Fibroblast of skin of abdomen (primary cell): ENCODE measurements at regions not wholly inside any gene's neighbourhood (a gene's known extent, or its start where the extent isn't known, plus 50 kb on each side); places are given as distances from the start of the nearest gene placed in this dataset.
"Not testable (repeated sequence)": the region's sequence is repeated elsewhere in the genome, so short reads cannot be mapped to it uniquely, and the experiment has no call there.

Source experiments
- DNase-seq: peaks from one replicate; pipeline ENCODE4 v3.0.0-alpha.2; 2013

DNA sequence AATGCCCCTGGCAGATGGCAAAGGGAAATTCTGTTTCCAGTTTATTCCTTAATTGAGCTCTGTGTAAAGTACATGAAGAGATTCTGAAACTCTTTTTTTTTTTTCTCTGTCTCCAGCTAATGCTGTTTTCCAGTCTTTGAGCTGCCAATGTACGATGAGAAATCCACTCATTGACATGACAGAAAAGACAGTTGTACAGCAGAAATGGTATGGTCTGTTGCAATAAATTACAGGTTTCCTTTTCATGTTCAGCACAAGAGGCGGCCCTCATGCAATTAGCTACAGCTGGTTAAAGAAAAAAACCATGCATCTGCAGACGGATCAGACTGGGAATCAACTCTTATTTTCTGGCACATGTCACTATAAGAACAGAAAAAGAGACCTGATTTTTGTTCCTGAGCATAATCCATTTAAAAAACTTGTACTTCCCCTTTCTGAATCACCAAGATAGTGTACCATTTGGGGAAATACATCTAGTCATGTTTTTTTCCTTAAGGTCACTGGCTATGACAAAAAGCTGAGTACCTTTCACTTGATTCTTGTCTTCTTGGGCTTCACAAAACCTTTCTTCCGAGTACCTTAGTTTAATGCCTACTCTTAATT lies 289.8 kb upstream of the PREP start:
- peak; percentile 14 for DNase-seq

DNA sequence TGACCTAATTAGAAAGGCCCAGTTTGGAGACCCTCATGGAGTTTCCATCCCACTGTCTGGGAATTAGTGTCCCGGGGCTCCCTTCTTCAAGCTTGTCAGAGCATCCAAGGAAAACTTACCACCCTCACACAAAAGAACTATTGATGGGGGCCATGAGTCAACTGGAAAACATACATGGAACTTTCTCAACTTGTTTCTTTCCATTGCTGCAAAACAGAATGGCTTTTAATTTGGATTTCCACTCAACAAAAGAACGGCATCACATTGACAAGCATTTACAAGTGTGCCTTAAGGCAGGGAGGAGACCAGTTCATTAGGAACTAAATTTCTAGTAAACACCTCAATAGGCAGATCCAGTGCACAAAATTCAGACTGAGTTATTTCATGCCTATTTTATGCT lies 289.1 kb upstream of the PREP start:
- no peak for DNase-seq

DNA sequence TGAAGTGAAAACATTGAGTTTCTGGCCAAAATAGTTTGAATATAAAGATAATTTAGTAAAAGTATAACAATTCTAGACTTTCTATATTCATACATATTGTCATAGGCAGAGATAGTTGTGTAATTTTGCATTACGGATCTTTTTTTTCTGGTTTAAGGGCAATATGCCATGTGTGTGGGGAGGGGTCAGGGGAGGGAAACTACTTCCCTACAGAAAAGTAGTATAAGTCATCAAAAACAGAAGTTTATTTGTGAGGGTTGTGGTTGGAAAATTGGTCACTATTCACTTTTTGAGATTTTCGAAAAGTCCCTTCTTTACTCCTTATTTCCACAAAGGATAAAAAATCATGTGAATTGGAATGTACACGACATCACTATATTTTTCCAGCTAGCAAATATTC lies 288.2 kb upstream of the PREP start:
- no peak for DNase-seq

DNA sequence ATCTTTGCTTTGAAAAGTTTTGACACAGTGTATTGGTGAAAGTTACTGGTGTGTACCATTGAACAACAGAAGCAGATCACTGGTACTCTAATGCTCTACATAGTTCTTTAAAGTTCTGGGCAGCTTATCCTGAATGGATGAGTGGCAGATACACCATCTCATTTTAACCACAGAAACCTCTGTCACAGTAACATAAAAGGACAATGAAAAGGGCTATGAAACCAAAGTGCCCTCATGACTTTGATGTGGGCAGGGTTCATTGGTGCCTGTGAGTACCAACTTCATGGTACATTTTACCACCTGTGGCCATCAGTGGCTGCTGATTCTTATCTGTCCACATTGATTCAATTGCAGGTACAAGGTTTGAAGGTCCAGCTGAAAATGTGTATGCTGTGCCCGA lies 285.7 kb upstream of the PREP start:
- no peak for DNase-seq

DNA sequence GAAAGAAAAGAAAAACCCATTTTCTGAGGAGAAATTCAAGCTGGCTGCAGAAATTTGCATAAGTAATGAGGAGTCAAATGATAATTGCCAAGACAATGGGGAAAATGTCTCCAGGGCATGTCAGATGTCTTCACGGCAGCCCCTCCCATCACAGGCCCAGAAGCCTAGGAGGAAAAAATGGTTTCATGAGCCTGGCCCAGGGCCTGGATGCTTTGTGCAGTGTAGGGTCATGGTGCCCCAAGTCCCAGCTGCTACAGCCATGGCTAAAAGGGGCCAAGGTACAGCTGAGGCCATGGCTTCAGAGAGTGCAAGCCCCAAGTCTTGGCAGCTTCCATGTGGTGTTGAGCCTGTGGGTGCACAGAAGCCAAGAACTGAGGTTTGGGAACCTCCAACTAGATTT lies 283.9 kb upstream of the PREP start:
- DNase-seq = not testable (repeated sequence)

DNA sequence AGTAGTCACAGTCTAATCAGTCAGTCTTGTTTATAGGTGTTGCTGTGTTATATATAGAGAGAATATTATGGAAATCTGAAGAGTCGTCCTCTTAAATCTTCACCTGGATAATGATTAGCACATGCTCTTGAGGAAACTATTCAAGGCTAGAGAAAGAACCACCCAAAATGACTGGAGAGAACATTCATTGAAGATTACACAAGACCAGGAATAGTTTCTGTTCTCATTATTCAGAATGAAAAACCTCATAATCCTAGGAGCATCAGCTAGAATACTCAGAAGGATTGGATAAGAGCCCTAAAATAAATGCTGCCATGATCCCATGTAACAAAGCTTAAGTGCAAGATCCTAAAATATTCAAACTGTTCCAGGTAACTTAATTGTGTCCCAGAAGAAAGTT lies 278.2 kb upstream of the PREP start:
- no peak for DNase-seq

DNA sequence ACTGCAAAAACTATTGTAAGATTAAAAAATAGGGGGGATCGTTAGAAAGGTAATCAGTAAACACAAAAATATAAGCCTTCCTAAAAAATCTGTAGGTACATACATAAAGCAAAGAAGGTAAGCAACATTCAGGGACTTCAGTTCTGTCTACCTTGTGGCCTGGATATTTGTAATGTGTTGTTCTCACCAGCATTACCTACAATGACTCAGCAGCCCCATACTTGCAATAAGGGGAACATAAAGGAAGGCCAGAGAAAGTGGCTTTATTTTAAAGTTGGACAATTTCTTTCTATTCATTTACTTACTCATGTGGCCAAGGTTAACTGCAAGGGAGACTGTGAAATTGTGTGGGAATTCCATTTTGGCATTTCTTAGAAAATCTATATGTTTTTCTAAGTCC lies 277.2 kb upstream of the PREP start:
- DNase-seq = no peak

DNA sequence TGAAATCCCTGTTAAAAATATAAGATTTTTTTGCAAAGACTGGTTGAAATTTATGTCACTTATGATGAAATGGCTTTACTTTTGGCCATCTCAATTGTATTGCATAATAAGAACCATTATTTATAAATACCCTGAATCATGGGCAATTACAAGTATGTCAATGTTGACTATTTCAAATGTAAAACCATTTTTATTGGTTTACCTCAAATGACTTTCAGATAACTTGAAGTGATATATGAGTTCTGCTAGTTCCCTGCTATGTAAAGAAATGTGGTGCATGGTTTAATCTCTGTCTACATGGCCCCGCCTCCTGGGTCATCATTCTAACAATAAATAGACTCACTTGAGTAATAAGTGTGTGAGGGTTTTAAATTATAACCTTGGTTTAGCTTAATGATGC lies 275.6 kb upstream of the PREP start:
- DNase-seq = peak; percentile 59

DNA sequence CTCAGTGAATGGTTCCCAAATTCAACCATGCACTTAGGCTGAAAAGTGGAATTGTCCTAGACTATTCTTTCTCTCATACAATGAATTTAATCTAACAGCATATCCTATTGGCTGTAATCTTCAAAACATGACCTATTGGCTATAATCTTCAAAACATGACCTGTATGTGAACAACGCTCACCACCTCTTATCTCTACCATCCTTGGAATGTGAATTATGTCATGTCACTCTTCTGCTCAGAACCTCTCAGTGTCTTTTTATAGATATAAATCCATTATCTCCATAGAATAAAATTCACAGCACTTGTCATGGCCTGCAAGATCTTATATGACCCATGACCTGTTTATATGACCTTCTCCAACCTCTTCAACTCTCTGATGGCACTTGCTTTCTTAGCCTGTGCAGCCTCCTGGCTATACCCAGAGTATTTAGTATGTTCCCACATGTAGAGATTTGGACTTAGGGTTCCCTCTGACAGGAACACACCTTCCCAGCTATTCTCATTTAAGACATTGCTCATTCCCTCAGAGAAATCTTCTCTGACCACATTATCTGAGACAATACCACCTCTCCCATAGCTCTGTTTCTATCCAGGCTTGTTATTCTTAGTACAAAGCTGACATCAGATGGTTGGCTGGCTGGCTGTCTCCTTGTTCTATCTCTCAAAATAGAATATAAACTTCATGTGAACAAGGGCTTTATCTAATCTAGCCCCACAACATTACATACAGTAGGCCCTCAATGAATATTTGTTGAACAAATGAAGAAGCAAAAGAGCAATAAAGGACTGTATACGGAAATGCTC lies 275.0 kb upstream of the PREP start:
- no peak for DNase-seq

DNA sequence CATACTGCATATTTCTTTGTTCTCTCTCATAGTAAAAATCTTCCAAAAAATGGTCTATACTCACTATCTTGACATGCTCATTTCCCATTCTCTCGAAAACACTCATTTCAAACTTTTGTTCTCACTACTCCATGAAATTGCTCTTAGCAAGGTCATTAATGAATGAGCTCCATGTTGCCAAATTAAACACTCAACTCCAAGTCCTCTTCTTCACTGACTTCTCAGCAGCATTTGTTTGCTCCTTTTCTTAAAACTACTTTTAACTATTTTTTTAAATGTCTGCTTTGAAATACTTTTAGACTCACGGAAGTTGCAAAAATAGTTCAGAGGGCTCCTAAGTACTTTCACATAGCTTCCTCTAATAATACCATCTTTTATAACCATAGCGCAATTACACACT lies 274.0 kb upstream of the PREP start:
- no peak for DNase-seq

DNA sequence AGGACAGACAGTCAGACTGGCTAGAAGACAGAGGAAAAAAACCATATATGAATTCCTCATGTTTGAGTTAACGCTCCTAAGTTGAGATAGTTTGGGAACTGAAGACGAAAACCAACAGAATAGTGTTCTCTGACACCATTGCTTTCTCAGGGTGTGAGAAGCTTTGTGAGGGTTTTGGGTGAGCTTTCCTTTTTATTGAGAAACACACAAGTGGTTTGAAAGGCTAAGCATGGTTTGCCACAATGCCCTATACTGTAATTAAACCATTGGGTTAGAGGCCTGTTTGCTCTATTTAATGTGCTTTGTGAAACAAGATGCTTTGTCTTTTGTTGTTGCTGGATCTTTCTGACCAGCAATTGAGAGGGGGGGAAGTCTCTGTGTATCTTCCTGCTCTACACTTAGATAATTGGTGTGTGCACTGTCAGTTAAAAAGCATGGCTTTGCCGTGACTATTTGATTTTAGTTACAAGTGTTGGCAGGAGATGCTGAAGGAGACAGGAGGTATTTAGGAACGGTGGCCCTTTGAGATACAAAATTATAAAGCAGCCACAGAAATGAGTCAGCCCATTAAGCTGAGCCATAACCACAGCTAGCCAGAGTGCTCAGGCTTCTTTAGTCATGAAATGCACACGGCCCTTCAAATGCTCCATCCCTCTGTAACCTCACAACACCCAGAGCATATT lies 273.0 kb upstream of the PREP start:
- peak; percentile 95 for DNase-seq

DNA sequence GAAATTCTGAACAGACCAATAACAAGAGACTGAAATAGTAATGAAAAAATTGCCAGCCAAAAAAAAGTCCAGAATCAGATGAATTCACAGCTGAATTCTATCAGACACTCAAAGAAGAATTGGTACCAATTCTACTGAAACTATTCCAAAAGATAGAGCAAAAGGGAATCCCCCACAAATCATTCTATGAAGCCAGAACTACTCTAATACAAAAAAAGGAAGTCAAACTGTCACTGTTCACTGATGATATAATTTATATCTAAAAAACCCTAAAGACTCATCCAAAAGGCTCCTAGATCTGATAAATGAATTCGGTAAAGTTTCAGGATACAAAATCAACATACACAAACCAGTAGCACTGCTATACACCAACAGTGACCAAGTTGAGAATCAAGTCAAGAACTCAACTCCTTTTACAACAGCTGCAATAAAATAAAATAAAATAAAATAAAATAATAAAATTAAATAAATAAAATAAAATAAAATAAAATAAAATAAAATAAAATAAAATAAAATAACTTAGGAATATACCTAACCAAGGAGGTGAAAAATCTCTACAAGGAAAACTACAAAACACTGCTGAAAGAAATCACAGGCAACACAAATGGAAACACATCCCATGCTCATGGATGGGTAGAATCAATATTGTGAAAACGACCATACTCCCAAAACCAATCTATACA lies 270.1 kb upstream of the PREP start:
- DNase-seq = not testable (repeated sequence)

DNA sequence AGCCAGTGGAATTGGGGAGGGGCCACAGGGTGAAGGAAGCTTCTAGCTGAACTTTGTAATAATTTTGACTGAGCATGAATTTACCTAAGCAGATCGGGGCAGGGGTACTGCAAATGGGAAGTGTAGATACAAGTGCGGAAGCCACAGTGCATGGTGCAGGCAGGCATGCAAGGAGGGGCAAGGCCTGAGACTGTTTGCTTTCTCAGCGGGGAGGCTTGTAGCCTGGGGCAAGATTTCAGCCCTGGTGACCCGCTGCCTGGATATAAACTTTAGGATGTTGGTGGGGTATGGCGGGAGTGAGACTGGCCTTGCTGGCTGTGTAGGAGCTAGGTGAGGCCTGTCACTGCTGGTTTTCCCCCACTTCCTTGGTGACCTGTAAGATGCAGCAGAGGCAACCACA lies 266.4 kb upstream of the PREP start:
- DNase-seq = no peak

DNA sequence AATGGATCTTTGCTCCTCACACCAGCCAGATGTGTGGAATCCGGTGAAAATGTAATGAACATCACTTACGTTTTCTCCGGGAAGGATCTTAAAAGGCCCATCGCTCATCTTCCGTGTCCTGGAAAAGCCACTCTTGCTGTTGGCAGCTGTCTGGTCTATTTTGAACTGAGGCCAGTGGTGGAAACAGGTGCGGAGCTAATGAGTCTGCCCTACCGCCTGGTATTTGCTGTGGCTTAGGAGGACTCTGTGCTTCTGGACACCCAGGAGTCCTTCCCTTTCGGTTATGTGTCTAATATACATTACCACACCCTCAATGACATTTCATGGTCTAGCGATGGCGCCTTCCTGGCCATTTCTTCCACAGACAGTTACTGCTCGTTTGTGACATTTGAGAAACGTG lies 264.2 kb upstream of the PREP start:
- DNase-seq = no peak

DNA sequence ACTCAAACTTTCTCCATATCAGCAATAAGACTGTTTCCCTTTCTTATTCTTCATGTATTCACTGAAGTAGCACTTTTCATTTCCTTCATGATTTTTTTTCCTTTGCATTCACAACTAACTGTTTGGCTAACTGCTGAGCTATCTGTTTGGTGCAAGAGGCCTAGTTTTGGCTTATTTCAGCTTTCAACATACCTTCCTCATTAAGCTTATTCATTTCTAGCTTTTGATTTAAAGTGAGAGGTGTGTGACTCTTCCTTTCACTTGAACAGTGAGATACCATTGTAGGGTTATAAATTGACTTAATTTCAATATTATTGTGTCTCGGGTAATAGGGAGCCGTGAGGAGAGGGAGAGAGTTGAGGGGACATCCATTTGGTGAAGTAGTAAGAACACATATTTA lies 262.0 kb upstream of the PREP start:
- DNase-seq = no peak

DNA sequence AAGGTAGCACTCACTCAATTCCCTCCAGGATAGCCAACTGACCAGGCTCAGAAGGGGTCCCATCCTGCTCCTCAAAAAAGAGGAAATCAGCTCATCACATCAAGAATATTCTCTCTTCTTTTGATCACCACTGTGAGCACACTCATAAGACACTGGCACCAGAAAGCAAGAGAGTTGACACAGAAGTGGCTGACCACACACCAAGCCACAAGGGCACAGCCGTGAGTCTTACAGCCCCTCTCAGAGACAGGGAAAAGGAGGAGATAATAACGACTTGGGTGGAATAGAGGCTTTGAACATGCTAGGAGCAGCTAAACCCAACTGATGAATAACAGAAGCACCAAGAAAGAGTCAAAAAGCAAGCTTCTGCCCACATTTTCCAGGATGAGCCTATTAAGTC lies 249.1 kb upstream of the PREP start:
- DNase-seq = no peak

DNA sequence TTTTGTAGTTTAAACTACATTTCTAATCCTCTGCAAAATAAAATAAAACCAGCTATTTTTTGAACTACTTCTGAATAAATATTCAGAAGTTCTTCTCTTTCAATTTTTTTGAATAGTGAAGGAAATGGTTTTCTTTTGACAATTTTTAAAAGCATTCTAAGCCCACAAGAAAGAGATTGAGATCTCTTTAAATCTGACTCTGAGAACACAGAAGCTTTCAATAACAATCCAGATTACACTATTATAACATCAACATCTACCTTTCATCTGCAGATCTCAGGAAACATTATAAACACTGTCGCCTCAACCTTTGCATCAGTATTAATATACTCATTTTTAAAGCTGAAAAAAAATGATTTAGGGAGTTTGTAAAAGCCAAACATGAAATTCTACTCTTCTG lies 247.5 kb upstream of the PREP start:
- DNase-seq = no peak

DNA sequence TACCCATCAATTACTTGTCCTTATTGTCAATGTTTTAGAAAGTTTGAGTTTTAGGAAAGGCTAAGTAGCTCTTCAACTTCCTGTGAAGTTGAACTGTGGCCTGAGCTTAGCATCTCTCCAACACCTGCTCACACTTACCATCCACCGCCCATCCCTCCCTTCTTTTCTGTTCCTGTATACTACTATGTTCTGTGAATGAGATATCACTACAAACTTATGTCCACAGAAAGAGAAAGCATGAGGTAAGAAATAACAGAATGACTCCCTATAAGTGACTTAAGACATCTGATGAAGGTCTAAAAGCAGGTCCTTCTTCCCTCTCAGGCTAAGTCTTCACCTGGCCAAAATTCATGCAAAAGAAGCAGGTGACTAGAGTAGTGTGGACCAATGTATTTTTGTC lies 246.3 kb upstream of the PREP start:
- no peak for DNase-seq

DNA sequence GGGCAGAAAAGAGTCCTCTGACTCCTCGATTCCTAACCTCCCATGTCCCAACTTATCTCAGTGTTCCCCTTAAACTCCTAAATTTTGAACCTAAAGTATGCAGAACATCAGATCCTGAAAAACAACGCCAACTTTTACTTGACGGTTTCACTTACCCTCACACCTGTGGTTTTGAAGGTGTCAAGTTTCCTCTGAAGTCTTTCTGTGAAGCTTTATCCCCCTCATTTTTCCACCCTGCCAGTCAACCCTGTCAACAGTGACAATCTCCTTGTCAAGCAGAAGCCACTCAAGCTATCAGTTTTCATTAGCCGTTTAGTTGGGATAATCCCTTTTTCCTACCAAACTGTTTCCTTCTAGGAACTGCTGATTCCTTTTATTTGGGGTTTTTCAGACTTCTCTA lies 245.4 kb upstream of the PREP start:
- DNase-seq = no peak

DNA sequence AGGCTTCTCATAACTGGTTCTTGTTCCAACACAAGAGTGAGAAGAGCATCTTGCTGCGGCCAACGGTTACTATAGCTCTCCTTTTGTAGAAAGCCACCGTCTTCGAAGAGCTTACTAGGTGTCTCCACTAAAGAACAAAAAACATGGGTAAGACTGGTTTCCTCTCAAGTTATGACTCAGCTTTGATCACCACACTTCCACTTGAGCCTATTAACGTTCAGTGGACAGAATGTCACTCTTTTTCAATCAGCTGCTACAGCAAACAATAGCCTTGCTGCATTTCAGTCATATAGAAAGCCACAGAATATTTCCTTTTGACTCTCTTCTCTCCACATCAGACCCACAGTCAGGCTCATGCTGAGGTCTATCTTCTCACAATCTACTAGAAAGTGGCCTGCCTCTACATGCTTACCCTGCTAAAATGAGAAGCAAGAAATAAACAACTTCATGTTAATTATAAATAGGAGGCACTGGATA lies 243.5 kb upstream of the PREP start:
- DNase-seq = peak; percentile 2

DNA sequence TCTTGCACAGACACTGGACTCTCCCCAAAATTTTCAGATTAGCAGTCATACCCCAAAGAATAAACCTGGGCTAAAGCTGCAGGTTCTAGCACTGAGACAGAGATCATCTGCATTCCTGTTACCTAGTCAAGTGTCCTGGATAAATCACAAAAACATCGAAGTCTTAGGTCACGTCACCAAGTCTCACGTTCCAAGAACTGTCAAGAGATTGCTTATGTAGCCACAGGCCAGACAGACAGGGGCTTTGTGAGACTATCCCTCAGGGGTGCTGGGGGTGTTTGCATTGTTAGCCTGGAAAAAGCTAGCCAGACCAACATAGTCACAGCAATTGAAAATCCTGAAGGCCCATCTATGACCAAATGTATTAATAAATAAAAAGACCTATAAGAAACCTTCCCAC lies 243.1 kb upstream of the PREP start:
- no peak for DNase-seq

DNA sequence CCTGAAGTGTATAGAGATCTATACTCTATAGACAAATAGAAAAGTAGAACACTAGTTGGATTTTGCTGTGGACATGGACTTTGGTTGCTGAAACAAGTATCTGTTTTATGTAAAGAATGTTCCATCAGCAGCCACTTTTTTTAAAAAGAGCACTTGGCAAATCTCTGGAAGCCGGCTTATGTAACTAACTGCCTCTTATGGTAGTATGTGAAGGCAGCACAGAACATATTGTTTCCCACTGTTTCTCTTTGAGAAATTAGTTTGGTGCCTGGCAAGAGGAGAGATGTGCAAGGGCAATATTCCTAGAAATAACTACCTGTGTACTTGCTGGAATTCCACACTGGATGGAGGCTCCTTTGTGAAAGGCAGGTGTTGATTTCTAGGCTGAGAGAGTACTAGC lies 242.3 kb upstream of the PREP start:
- peak; percentile 3 for DNase-seq

DNA sequence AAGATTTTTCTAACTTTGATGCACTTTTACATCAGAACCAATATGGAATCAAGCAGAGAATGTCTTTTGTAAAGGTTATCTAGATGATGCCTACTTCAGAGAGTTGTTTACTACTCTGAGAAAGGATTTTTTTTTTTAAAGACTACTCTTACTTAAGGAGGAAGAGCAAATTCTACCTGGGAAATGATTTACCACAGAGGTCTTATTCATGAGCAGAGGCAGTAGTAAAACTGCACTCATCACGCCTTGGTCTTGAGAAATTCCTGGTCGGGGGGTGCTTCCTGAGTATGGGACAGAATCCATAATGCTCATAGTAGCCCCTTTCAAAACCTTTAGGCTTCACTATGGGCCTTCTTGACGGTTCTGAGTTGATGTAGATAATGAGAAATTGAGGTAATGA lies 241.8 kb upstream of the PREP start:
- DNase-seq = no peak
